Activated CD8-positive, alpha-beta T cell treated with anti-CD3 and anti-CD28 coated beads, Interleukin-2, amount 10 ng/mL, durations not matched to agents 7 days and 5 days (primary cell): ENCODE measurements at regions not wholly inside any gene's neighbourhood (a gene's known extent, or its start where the extent isn't known, plus 50 kb on each side); places are given as distances from the start of the nearest gene placed in this dataset.

ENCODE experiments used
- ATAC-seq: fragments of 150-1000 bp; cut with Tn5 transposase; one replicate; pipeline ENCODE4 v1.10.0; 2021; ENCODE audit warnings: moderate library complexity
- CTCF ChIA-PET: fragments of 350-600 bp; sonication (Branson Sonifier 250); formaldehyde crosslinking; loops from one replicate; lab custom pipeline; 2021; ENCODE audit warnings: antibody characterized with exemption; lab: Charles Lee
- POLR2A ChIA-PET: fragments of 350-600 bp; sonication (Branson Sonifier 250); formaldehyde crosslinking; loops from one replicate; lab custom pipeline; 2021; ENCODE audit warnings: antibody characterized with exemption; lab: Charles Lee
- DNase-seq: peaks from one replicate; pipeline ENCODE4 v3.0.0-alpha.2; 2020
- H3K27ac Mint-ChIP-seq: one replicate; pipeline ENCODE4 v1.8.0; 2021; ENCODE audit warnings: mild to moderate bottlenecking, mixed read lengths
- H3K27me3 Mint-ChIP-seq: one replicate; pipeline ENCODE4 v1.8.0; 2021; ENCODE audit warnings: low read depth, mixed read lengths
- H3K36me3 Mint-ChIP-seq: one replicate; pipeline ENCODE4 v1.8.0; 2021; ENCODE audit warnings: low read depth, mixed read lengths
- H3K4me1 Mint-ChIP-seq: one replicate; pipeline ENCODE4 v1.8.0; 2021; ENCODE audit warnings: low read depth, mixed read lengths
- H3K4me3 Mint-ChIP-seq: one replicate; pipeline ENCODE4 v1.8.0; 2021; ENCODE audit warnings: mild to moderate bottlenecking, mixed read lengths
- H3K9me3 Mint-ChIP-seq: one replicate; pipeline ENCODE4 v1.8.0; 2022; ENCODE audit warnings: mixed read lengths; ENCODE audit not compliant: insufficient read depth

- Mint-ChIP-seq H3K36me3 (no peaks in the 10 kb centered on the region), H3K27ac (no peak overlapping the region), H3K4me1 (no peaks in the 10 kb centered on the region), H3K4me3 (no peak overlapping the region), H3K27me3 (no peaks in the 10 kb centered on the region), H3K9me3 (peaks cover 7% of the 10 kb centered on the region)
- CTCF ChIA-PET, result no interaction called here
- POLR2A ChIA-PET, result no interaction called here
- ATAC-seq (no peak), DNase-seq (no peak)
Measured at GRCh38 chr4:19786616-19787015, 465.1 kb upstream of the SLIT2 start.

- Mint-ChIP-seq H3K4me1 (no peaks in the 10 kb centered on the region), H3K27me3 (no peaks in the 10 kb centered on the region), H3K4me3 (no peak overlapping the region), H3K9me3 (peaks cover 5% of the 10 kb centered on the region), H3K27ac (no peak overlapping the region), H3K36me3 (no peaks in the 10 kb centered on the region)
- DNase-seq (no peak), ATAC-seq (no peak)
- POLR2A ChIA-PET, result no interaction called here
- CTCF ChIA-PET, result no interaction called here
Measured at GRCh38 chr4:19783667-19784223, 468.0 kb upstream of the SLIT2 start.

- Mint-ChIP-seq H3K27me3 (no peaks in the 10 kb centered on the region), H3K36me3 (no peaks in the 10 kb centered on the region), H3K4me3 (no peak overlapping the region), H3K9me3 (peaks cover 18% of the 10 kb centered on the region), H3K4me1 (no peaks in the 10 kb centered on the region), H3K27ac (no peak overlapping the region)
- CTCF ChIA-PET, result no interaction called here
- ATAC-seq, result no peak
- DNase-seq, result no peak
- POLR2A ChIA-PET, result no interaction called here
Measured at GRCh38 chr4:19780871-19781270, 470.8 kb upstream of the SLIT2 start.

- ChIA-PET CTCF (no interaction called here), POLR2A (no interaction called here)
- DNase-seq (no peak), ATAC-seq (no peak)
- Mint-ChIP-seq H3K27ac (no peak overlapping the region), H3K27me3 (no peaks in the 10 kb centered on the region), H3K4me3 (no peak overlapping the region), H3K4me1 (no peaks in the 10 kb centered on the region), H3K36me3 (no peaks in the 10 kb centered on the region), H3K9me3 (peaks cover 18% of the 10 kb centered on the region)
Measured at GRCh38 chr4:19776929-19777328, 474.8 kb upstream of the SLIT2 start.

GRCh38 chr4:19776021-19776459 is 475.7 kb upstream of the SLIT2 start:
- H3K4me3 Mint-ChIP-seq, result no peak overlapping the region
- ChIA-PET POLR2A (no interaction called here), CTCF (no interaction called here)
- no peak overlapping the region for H3K27ac Mint-ChIP-seq
- DNase-seq, result no peak
- no peak for ATAC-seq
- H3K36me3 Mint-ChIP-seq, result no peaks in the 10 kb centered on the region
- H3K27me3 Mint-ChIP-seq, result no peaks in the 10 kb centered on the region
- H3K9me3 Mint-ChIP-seq, result peaks cover 22% of the 10 kb centered on the region
- H3K4me1 Mint-ChIP-seq, result no peaks in the 10 kb centered on the region

GRCh38 chr4:19774690-19775256 is 476.9 kb upstream of the SLIT2 start:
- ChIA-PET POLR2A (no interaction called here), CTCF (no interaction called here)
- Mint-ChIP-seq H3K9me3 (peaks cover 20% of the 10 kb centered on the region), H3K27ac (no peak overlapping the region), H3K27me3 (no peaks in the 10 kb centered on the region), H3K4me1 (no peaks in the 10 kb centered on the region), H3K36me3 (no peaks in the 10 kb centered on the region), H3K4me3 (no peak overlapping the region)
- DNase-seq (no peak), ATAC-seq (no peak)

- POLR2A ChIA-PET, result no interaction called here
- no peaks in the 10 kb centered on the region for H3K4me1 Mint-ChIP-seq
Measured at GRCh38 chr4:19772581-19772980, 479.1 kb upstream of the SLIT2 start.

GRCh38 chr4:19756661-19757060 is 495.0 kb upstream of the SLIT2 start:
- ChIA-PET CTCF (no interaction called here), POLR2A (no interaction called here)
- H3K36me3 Mint-ChIP-seq, result no peaks in the 10 kb centered on the region
- no peaks in the 10 kb centered on the region for H3K27me3 Mint-ChIP-seq
- no peak for ATAC-seq
- H3K4me3 Mint-ChIP-seq, result no peak overlapping the region
- no peak overlapping the region for H3K27ac Mint-ChIP-seq
- DNase-seq, result no peak
- H3K9me3 Mint-ChIP-seq, result no peaks in the 10 kb centered on the region
- H3K4me1 Mint-ChIP-seq, result no peaks in the 10 kb centered on the region

More at GRCh38 chr4:19772581-19772980, 479.1 kb upstream of the SLIT2 start:
- DNase-seq (no peak), ATAC-seq (no peak)
- no peaks in the 10 kb centered on the region for H3K36me3 Mint-ChIP-seq
- H3K27me3 Mint-ChIP-seq, result no peaks in the 10 kb centered on the region
- CTCF ChIA-PET, result no interaction called here
- no peak overlapping the region for H3K4me3 Mint-ChIP-seq
- peaks cover 15% of the 10 kb centered on the region for H3K9me3 Mint-ChIP-seq
- no peak overlapping the region for H3K27ac Mint-ChIP-seq

GRCh38 chr4:19752599-19752998 is 499.1 kb upstream of the SLIT2 start:
- ATAC-seq (no peak), DNase-seq (no peak)
- H3K27ac Mint-ChIP-seq, result no peak overlapping the region
- H3K27me3 Mint-ChIP-seq, result no peaks in the 10 kb centered on the region
- no peaks in the 10 kb centered on the region for H3K36me3 Mint-ChIP-seq
- H3K4me1 Mint-ChIP-seq, result no peaks in the 10 kb centered on the region
- no peaks in the 10 kb centered on the region for H3K9me3 Mint-ChIP-seq
- ChIA-PET CTCF (no interaction called here), POLR2A (no interaction called here)
- H3K4me3 Mint-ChIP-seq, result no peak overlapping the region

GRCh38 chr4:19748519-19749479 is 502.9 kb upstream of the SLIT2 start:
- H3K4me1 Mint-ChIP-seq, result no peaks in the 10 kb centered on the region
- ATAC-seq (no peak), DNase-seq (no peak)
- no peaks in the 10 kb centered on the region for H3K36me3 Mint-ChIP-seq
- H3K9me3 Mint-ChIP-seq, result peaks cover 10% of the 10 kb centered on the region
- H3K27ac Mint-ChIP-seq, result no peak overlapping the region
- ChIA-PET POLR2A (no interaction called here), CTCF (no interaction called here)
- no peaks in the 10 kb centered on the region for H3K27me3 Mint-ChIP-seq
- no peak overlapping the region for H3K4me3 Mint-ChIP-seq

- Mint-ChIP-seq H3K27ac (no peak overlapping the region), H3K9me3 (peaks cover 10% of the 10 kb centered on the region), H3K4me1 (no peaks in the 10 kb centered on the region), H3K36me3 (no peaks in the 10 kb centered on the region), H3K27me3 (no peaks in the 10 kb centered on the region), H3K4me3 (no peak overlapping the region)
- ChIA-PET CTCF (no interaction called here), POLR2A (no interaction called here)
- ATAC-seq, result no peak
- DNase-seq, result no peak
Measured at GRCh38 chr4:19746377-19746776, 505.3 kb upstream of the SLIT2 start.

- CTCF ChIA-PET, result no interaction called here
- H3K36me3 Mint-ChIP-seq, result no peaks in the 10 kb centered on the region
- H3K9me3 Mint-ChIP-seq, result peaks cover 18% of the 10 kb centered on the region
- POLR2A ChIA-PET, result no interaction called here
- no peaks in the 10 kb centered on the region for H3K27me3 Mint-ChIP-seq
- H3K27ac Mint-ChIP-seq, result no peak overlapping the region
- DNase-seq, result no peak
- no peaks in the 10 kb centered on the region for H3K4me1 Mint-ChIP-seq
- H3K4me3 Mint-ChIP-seq, result no peak overlapping the region
- ATAC-seq, result no peak
Measured at GRCh38 chr4:19743115-19743638, 508.5 kb upstream of the SLIT2 start.
